Stimulated activated CD4-positive, alpha-beta T cell treated with anti-CD3 and anti-CD28 coated beads, Interleukin-2, amount 100 ng/mL, for 4 hours (primary cell): ENCODE measurements at regions not wholly inside any gene's neighbourhood (a gene's known extent, or its start where the extent isn't known, plus 50 kb on each side); places are given as distances from the start of the nearest gene placed in this dataset.
"Not testable (repeated sequence)": the region's sequence is repeated elsewhere in the genome, so short reads cannot be mapped to it uniquely, and the experiment has no call there.

Experiments used
- DNase-seq: peaks from one replicate; pipeline ENCODE4 v3.0.0-alpha.2; 2020; ENCODE audit warnings: low read depth

- no peak for DNase-seq
These were observed 346.3 kb downstream of the VRK1 start for GRCh38 chr14:97143456-97143855.

GRCh38 chr14:97148021-97148420, 350.8 kb downstream of the VRK1 start:
- not testable (repeated sequence) for DNase-seq

- no peak for DNase-seq
These were observed 352.6 kb downstream of the VRK1 start for GRCh38 chr14:97149775-97150174.

- DNase-seq: no peak
These were observed 356.3 kb downstream of the VRK1 start for GRCh38 chr14:97153527-97153926.

- DNase-seq: no peak
These were observed 358.1 kb downstream of the VRK1 start for GRCh38 chr14:97155320-97155719.

GRCh38 chr14:97155814-97156213, 358.6 kb downstream of the VRK1 start:
- DNase-seq: no peak

- DNase-seq: no peak
These were observed 359.5 kb downstream of the VRK1 start for GRCh38 chr14:97156705-97157104.

- DNase-seq: no peak
These were observed 360.9 kb downstream of the VRK1 start for GRCh38 chr14:97158102-97158501.

- no peak for DNase-seq
These were observed 361.9 kb downstream of the VRK1 start for GRCh38 chr14:97159124-97159523.

GRCh38 chr14:97162621-97163020, 365.4 kb downstream of the VRK1 start:
- DNase-seq: no peak

GRCh38 chr14:97164021-97164420, 366.8 kb downstream of the VRK1 start:
- DNase-seq: no peak

GRCh38 chr14:97166497-97166896, 369.3 kb downstream of the VRK1 start:
- DNase-seq: no peak

GRCh38 chr14:97167577-97167976, 370.4 kb downstream of the VRK1 start:
- DNase-seq: not testable (repeated sequence)

GRCh38 chr14:97172644-97173043, 375.5 kb downstream of the VRK1 start:
- DNase-seq: no peak

- peak; percentile 25 for DNase-seq
These were observed 379.8 kb downstream of the VRK1 start for GRCh38 chr14:97177016-97177415.

- DNase-seq: no peak
These were observed 380.5 kb downstream of the VRK1 start for GRCh38 chr14:97177635-97178034.

GRCh38 chr14:97178781-97179180, 381.6 kb downstream of the VRK1 start:
- no peak for DNase-seq

- peak; percentile 8 for DNase-seq
These were observed 382.4 kb downstream of the VRK1 start for GRCh38 chr14:97179573-97179972.

- DNase-seq: no peak
These were observed 383.4 kb downstream of the VRK1 start for GRCh38 chr14:97180304-97181200.

- no peak for DNase-seq
These were observed 388.0 kb downstream of the VRK1 start for GRCh38 chr14:97185186-97185585.

- DNase-seq: no peak
These were observed 390.7 kb downstream of the VRK1 start for GRCh38 chr14:97187916-97188315.

GRCh38 chr14:97196336-97196735, 399.2 kb downstream of the VRK1 start:
- no peak for DNase-seq

- no peak for DNase-seq
These were observed 401.6 kb downstream of the VRK1 start for GRCh38 chr14:97198813-97199212.

- DNase-seq: no peak
These were observed 403.1 kb downstream of the VRK1 start for GRCh38 chr14:97200245-97200644.
